Hematopoietic multipotent progenitor cell treated with erythropoietin and hydrocortisone succinate and interleukin-3 and kit ligand, for 8 days (in vitro differentiated cells): ENCODE measurements at regions not wholly inside any gene's neighbourhood (a gene's known extent, or its start where the extent isn't known, plus 50 kb on each side); places are given as distances from the start of the nearest gene placed in this dataset.
A peak's percentile ranks its signal among the peaks of the same experiment; 100 is the strongest.
"Not testable (repeated sequence)": the region's sequence is repeated elsewhere in the genome, so short reads cannot be mapped to it uniquely, and the experiment has no call there.

Experiments used
- DNase-seq: peaks from one replicate; pipeline ENCODE4 v3.0.0-alpha.2; 2015

DNA sequence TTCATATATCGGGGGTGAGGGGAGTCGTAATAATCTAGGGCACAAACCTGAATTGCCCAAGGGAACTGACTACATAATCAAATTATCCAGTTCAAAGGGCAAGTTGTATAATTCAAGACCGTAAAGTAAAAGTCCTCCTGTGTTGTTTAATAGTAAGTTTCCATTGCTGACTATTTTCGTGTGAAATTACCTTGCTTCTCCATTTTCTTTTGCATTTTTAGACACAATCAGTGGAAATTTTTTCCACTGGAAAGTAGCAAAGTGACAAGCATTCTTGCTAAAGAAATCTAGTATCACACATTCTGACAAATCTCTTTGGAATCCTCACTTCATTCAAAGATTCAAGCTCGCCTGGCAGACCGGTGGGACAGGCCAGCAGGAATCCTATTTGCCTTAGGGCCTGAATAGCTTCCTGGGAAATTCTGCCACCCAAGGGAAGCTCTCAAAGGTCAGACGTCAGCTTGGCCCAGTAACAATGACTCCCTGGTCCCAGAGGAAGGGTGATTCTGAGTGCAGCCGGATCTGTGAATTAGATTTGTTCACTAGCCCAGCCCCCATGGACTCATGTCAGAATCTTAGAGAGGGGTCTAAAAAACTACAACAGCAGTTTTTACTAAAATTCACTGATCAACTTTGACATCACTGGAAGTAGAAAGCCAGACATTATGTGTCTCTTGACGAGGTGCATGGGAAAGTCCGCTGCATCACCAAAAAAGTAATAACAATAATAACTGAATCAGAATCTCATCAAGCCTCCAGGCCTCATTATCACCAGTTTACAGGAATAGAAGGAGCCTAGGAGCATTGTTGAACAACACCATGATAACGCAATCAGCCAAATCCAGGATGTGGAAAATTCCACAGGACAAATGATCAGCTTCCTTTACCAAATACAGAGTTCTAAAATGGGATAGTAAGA is 161.0 kb downstream of the SKIDA1 start:
- DNase-seq: no peak

DNA sequence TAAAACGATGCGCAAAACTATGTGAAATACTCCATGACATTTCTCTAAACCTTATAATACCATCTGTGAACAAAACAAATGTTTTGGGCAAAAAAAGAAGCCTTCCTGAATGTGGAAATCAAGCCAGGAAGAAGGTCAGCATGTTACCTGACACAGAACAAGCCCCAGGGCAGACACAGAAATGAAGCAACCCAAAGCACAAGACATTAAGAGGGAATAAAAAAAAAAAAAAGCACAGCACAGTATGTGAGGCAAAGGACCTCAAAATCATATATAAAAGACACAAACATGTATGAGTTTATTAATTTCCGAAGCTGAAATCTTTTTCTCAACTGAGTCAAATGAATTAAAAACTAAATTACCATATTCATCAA is 161.8 kb downstream of the SKIDA1 start:
- no peak for DNase-seq

DNA sequence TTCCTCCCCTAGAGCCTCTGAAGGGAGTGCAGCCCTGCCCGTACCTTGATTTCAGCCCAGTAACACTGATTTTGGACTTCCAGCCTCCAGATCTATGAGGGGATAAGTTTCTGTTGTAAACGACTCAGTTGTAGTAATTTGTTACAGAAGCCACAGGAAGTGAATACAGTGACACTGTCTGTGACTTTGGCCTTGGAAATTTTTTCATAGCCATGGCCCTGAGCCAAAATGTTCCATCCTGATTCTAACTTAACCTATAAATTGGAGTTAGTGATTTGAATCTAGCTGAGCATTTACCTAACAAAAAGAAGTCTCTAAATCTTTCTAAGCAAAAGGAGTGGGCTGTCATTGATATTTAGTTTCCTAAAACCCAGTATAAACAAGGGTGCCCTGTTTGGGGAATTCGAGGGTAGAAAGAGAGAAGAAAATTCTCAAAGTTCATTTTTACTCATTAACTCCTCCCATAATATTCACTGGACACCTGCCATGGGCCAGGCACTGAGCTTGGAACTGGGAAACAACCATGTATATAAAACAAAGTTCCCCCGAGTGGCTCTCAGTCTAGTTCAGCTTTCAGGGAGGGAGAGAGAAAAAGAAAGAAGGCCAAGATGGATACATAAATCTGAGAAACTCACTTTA is 162.3 kb downstream of the SKIDA1 start:
- DNase-seq: no peak

DNA sequence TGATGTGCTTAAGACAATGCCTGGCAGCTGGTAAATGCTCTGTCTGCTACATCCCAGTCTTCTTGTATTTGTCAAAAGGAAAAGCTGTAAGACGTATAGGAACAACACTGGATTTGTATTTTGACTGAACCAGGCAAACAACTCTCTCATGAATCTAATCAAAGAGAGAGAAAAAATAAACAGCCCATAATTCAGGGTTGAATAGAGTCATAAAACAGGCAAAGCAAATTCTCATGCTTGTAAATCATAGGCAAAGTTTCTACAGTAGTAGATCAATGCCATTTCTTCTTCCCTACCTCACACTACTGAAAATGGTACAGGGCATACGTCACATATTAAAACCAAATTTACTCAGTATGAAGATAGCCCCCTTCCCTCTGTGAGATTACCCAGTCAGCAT is 166.3 kb downstream of the SKIDA1 start:
- no peak for DNase-seq

DNA sequence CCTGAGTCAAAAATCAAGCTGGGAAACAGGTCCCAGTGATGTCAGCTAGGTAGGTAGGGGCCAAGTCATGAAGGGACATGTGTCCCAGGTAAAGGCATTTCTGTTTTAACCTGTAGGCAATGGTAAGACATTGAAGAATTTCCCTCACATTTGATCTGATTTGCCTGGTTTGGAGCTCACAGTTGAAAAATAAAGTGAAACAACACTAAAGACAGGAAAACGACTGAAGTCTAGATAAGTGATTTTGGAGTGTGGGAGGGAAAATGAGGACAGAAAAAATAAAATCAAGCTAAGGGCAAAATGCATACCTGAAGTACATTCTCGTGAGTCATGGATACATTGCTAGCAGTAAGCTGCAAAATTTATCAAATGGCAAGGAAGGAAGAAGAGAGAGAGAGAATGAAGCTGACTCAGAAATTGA is 169.9 kb downstream of the SKIDA1 start:
- DNase-seq: no peak

DNA sequence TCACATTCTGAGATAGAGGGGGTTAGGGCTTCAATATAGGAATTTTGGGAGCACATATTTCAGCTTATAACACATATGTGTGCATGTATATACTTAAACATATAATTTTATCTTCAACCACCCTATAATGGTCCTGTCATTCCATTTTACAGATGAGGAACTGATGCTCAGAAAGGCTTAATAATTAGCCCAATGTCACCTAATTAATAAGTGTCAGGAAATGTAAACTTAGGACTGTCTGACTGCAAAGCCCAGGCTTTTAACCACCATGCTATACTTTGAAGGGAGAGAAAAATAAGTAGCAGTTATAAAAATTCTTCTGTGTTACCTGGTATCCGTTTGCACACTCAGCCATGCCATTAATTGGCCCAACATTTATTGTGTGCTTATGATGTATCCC is 172.6 kb downstream of the SKIDA1 start:
- no peak for DNase-seq

DNA sequence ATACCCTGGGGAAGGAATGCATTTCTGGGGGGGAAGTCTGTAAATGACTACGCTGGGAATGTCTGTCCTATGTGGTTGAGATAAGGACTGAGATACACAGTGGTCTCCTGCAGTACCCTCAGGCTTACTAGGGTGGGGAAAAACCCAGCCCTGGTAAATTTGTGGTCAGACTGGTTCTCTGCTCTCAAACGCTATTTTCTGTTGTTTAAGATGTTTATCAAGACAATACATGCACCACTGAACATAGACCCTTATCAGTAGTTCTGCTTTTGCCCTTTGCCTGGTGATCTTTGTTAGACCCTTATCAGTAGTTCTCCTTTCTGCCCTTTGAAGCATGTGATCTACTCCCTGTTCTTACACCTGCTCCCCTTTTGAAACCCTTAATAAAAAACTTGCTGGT is 173.9 kb downstream of the SKIDA1 start:
- peak; percentile 25 for DNase-seq

DNA sequence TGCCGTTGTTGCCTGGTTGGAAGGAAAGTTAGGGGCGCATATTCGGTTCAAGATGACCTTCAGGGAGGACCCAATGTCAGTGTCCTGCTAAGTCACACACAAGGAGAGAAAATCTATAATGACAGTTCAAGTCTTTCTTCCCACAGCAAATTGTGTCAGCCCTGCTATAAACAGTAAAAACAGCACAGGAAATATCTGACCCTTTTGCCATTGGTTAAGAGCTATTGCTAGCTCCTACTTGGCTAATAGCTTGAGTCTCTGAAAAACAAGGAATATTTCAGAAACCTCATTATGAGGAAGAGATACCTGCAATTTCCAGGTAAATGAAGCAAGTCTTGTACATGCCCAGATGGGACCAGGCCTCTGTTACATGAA is 175.6 kb downstream of the SKIDA1 start:
- DNase-seq: no peak

DNA sequence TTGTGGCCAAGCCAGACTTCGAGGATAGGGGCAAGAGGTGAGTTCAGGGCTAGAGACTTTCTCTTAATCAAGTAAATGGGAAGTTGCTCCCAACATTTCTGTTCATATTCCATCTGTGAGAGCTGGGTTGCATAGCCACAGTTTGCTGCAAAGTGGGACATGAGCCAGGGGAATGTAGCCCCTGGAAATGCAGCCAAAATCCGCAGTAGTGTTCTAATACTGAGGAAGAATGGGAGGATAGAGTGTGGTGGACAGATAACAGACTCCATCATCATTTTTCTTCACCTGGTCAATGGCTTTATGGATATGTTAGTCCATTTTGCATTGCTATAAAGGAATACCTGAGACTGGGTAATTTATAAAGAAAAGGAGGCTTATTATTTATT is 177.7 kb downstream of the SKIDA1 start:
- DNase-seq: no peak

DNA sequence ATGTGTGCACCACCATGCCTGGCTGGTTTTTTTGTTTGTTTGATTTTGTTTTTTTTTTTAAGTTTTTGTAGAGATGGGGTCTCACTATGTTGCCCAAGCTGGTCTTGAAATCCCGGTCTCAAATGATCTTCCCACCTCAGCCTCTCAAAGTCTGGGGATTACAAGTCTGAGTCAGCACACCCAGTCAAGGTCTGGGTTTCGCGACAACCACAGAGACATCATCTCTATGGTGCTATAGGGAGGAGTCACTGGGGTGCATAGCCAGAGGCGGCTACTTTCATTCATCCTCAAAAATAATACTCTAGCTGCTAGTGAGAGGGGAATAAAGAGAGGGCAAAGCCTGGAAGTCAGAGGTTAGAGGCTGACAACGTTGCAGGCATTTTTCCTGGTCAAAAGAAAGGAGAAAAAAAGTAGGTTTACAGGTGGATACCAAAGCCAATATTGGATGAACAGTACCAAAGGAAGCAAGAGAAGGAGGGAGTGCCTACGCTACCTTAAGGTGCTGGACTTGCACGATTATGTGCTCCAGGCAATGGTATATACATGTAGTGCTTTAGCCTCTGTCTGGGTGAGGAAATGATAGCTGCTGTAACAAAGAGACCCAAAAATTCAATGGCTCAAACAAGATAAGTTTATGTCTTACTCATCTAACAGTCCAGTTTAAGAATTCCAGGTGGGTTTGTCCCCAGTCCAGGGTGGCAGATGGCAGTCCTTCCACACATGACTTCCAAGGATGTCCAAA is 178.3 kb downstream of the SKIDA1 start:
- DNase-seq: no peak

DNA sequence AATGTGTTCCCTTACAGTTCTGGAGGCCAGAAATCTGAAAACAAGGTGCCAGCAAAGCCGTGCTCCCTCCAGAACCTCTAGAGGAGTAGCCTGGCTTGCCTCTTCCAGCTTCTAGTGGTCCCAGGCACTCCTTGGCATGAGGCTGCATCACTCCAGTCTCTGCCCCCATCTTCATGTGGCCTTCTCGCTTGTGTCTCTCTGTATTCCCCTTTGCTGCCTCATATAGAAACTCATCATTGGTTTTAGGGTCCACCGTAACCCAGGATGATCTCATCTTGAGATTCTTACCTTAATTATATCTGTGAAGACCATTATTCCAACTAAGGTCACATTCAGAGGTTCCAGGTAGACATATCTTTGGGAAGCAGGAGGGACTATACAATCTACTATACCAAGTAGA is 182.4 kb downstream of the SKIDA1 start:
- no peak for DNase-seq

DNA sequence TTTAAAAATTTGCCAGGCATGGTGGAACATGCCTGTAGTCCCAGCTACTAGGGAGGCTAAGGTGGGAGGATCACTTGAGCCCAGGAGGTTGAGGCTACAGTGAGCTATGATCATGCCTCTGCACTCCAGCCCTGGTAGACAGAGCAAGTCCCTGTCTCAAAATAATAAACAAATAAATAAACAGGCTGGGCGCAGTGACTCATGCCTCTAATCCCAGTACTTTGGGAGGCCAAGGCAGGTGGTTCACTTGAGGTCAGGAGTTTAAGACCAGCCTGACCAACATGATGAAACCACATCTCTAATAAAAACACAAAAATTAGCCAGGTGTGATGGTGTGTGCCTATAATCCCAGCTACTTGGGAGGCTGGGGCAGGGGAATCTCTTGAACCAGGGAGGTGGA is 183.0 kb downstream of the SKIDA1 start:
- DNase-seq: not testable (repeated sequence)

DNA sequence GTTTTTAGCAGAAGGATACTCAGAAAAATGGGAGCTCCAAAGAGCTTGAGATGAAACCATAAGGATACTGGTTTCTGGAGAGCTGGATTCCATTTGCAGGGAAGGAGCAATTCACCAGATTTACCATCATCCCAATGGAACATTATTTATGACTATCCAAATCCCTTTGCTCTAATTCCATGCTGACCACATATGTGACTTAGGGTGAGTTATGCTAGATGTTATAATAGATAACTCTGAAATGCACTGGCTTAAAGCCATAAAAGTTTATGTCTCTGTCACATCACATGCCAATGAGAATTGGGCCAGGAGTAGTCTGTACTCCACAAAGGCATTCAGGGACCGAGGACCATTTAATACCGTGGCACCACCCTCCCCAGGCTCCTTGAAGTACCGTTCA is 185.2 kb downstream of the SKIDA1 start:
- DNase-seq: no peak

DNA sequence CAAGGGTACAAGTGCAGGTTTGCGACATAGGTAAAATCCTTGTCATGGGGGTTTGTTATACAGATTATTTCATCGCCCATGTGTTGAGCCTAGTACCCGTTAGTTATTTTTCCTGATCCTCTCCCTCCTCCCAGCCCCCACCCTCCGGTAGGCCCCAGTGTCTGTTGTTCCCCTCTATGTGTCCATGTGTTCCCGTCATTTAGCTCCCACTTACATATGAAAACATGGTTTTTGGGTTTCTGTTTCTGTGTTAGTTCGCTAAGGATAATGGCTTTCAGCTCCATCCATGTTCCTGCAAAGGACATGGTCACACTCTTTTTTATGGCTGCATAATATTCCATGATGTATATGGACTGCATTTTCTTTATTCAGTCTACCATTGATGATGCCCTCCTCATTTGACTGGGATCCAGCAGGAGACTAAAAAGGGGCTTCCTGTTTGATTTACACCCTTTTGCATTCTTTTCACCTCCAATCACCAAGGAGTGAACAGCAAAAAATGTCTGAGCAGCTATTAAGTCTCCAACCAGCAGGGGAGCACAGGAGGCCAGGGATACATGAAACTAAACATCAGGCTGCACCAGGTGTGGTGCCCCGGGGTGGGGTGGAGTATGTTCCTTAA is 188.2 kb downstream of the SKIDA1 start:
- no peak for DNase-seq

DNA sequence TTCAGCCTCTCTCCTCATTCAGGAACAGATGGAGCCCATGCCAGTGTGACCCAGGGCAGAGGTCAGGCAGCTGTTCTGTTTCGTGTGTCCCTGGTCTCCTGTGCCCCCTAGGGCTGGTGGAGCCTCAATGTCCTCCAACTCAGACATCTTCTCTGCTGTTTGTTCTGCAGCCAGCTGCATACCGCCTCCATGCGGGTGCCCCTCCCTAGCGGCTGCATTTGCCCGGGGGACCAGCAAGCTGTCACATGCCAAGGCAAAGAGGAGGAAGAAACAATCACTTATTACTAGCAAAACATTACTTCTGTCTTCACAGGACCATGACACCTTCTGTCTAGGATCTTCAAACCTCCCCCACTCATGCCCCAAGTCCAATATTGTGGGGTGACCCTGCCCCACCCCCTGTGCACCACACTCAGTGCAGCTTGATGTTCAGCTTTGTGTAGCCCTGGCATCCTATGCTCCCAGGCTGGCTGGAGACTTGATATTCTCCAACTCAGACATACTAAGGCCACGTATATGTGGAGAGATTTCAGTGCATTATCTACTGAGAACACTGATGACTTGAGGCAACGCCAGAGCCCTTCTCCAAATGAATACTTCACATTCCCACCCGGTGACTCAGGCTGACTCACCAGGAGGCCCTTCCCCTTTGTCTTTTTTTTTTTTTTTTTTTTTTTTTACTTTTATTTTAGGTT is 188.9 kb downstream of the SKIDA1 start:
- peak; percentile 66 for DNase-seq

DNA sequence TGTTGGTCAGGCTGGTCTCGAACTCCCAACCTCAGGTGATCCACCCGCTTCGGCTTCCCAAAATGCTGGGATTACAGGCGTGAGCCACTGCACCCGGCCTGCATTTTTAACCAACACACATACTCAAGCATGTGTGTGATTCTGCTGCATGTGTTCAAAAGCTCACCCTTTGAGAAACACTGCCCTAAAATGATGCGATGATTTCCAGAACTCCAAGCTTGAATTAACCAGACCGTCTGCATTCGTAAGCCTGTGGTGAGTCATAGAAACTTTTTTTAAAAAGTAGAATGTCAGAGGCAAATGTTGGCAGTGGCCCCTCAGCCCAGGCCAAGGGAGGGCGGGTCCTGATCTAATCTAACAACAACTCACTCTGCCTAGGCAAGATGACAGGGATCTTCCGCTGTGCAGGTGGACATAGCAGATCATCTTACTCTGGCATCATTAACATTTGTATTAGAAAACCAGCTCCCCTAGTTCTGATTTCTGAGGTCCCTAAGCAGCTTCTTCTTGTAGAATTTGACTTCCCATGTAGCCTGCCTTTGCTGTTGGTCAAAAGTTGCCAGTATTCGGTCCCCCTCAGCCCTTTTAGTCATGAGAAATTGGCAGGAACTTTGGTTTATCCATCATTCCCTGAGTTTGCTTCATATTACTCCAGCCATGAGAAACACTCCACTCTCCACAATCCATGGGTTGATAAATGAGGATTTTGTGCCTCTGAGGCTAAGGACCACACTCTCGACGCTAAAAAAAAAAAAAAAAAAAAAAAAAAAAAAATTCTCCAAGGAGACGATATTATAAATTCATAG is 190.4 kb downstream of the SKIDA1 start:
- DNase-seq: peak; percentile 60

DNA sequence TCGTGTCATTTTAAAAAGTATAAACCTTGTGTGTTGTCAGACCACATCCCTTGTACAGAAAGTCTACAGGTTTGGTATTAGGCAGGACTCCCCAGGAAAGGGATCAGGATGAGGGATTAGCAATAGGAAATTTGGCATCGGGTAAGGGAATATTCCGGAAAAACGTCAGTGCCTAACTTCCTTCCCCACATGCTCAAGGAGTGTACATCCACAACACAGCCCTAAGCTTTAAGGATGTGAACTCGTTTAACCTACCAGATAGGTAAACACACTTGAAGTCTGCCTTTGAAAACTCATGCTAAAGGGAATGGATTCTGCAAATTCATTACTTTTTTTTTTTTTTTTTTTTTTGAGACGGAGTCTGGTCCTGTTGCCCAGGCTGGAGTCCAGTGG is 194.9 kb downstream of the SKIDA1 start:
- DNase-seq: no peak

DNA sequence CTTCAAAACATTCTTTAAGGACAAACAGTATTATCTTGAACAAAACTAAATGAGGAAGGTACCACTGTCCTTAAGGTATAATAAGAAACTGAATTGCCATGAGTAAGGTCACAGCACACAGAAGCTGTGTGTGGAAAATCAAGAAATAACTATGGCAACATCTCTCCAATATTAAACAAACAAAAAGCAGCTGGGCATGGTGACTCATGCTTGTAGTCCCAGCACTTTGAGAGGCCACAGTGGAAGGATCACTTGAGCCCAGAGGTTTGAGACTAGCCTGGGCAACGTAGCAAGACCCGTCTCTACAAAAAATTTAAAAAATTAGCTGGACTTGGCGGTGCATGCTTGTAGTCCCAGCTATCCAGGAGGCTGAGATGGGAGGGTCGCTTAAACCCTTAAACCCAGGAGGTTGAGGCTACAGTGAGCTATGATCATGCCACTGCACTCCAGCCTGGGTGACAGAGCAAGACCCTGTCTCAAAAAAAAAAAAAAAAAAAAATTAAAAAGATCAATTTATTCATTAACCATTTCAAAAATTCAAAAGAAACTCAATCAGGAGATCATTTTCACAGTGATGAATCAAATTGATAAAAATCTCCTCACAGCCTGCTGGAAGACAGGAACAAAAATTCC is 195.4 kb downstream of the SKIDA1 start:
- no peak for DNase-seq

DNA sequence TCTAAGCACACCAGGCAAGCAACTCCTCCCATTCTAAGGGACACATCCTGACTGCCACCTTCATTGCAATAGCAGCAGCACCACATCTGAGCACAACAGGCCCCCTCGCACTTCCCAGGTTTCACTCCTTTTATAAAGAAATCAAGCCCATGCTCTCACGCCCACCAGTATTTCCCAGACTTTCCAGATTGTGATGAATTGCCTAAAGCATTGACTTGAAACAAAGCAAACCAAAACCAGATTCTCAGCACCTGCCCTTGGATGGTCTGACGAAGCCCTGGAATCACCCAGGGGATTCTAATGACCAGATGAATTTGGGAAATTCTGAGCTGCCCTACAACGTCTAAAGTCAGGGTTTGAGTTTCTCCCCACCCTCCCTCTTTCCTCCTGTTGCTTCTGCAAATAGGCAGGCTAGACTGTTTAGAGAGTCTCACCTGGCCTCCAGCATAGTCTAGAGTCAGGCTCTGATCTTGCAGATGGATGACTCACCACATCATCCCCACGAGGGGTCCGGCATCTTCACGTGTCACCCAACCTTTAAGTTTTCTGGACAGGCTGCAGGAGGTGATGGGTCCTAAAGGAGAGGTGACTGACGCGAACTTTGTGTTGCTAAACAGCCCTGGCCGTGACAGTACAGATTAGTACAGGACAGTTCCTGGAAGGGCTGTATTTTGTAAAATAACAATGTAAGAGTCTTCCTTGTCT is 198.0 kb downstream of the SKIDA1 start:
- DNase-seq: no peak

DNA sequence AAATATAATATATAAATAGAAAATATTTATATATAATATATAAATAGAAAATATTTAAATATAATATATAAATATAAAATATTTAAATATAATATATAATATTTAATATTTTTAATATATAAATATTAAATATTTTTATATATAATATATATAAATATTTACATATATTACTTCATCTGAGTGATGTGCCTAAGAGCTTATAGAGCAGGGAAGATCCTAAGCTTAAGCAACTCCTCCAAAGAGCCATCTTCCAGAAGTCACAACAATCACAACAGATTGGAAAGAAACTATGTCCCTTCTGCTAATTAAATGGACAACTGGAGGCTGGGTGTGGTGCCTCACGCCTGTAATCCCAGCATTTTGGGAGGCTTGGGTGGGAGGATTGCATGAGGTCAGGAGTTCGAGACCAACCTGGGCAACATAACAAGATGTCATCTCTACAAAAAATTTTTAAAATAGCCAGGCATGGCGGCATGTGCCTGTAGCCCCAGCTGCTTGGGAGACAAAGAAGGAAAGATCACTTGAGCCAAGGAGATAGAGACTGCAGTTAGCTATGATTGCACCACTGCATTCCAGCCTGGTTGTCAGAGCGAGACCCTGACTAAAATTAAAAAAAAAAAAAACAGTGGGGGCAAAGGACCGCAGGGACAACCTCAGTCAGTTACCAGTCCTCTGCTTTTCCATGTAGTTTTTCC is 198.7 kb downstream of the SKIDA1 start:
- DNase-seq: no peak
